Endodermal cell (in vitro differentiated cells): ENCODE measurements at regions not wholly inside any gene's neighbourhood (a gene's known extent, or its start where the extent isn't known, plus 50 kb on each side); places are given as distances from the start of the nearest gene placed in this dataset.

Source experiments
- DNase-seq: peaks from one replicate; pipeline ENCODE4 v3.0.0-alpha.2; 2017
- H3K27ac ChIP-seq: 2 replicates; pipeline ENCODE4 v1.5.1; 2013; ENCODE audit warnings: mild to moderate bottlenecking, low read depth, low read length, moderate library complexity
- H3K27me3 ChIP-seq: 2 replicates; pipeline ENCODE4 v1.6.1; 2013; ENCODE audit warnings: mild to moderate bottlenecking, low read length, moderate library complexity; ENCODE audit not compliant: insufficient read depth, control insufficient read depth, poor library complexity, severe bottlenecking
- H3K36me3 ChIP-seq: 2 replicates; pipeline ENCODE4 v1.7.0; 2013; ENCODE audit warnings: mild to moderate bottlenecking, low read length, moderate library complexity; ENCODE audit not compliant: control insufficient read depth, insufficient read depth
- H3K4me1 ChIP-seq: one replicate; pipeline ENCODE4 v1.7.0; 2013; ENCODE audit warnings: low read length; ENCODE audit not compliant: control insufficient read depth, insufficient read depth
- H3K4me3 ChIP-seq: 2 replicates; pipeline ENCODE4 v1.5.1; 2013; ENCODE audit warnings: mild to moderate bottlenecking, low read length, moderate library complexity
- H3K9ac ChIP-seq: 2 replicates; pipeline ENCODE4 v1.6.1; 2013; ENCODE audit warnings: mild to moderate bottlenecking, low read length, moderate library complexity; ENCODE audit not compliant: poor library complexity, severe bottlenecking; ENCODE audit errors: extremely low read depth
- H3K9me3 ChIP-seq: 2 replicates; pipeline ENCODE4 v1.6.1; 2013; ENCODE audit warnings: mild to moderate bottlenecking, low read length, moderate library complexity; ENCODE audit not compliant: control insufficient read depth
- H3K27ac Mint-ChIP-seq: 2 replicates; pipeline ENCODE4 v1.8.0; 2020; ENCODE audit warnings: mixed read lengths
- H3K27me3 Mint-ChIP-seq: 2 replicates; pipeline ENCODE4 v1.8.0; 2021; ENCODE audit warnings: mild to moderate bottlenecking, mixed read lengths; ENCODE audit not compliant: insufficient read depth
- H3K36me3 Mint-ChIP-seq: 2 replicates; pipeline ENCODE4 v1.8.0; 2020; ENCODE audit warnings: low read depth, mixed read lengths
- H3K4me1 Mint-ChIP-seq: 2 replicates; pipeline ENCODE4 v1.8.0; 2020; ENCODE audit warnings: mixed read lengths
- H3K4me3 Mint-ChIP-seq: 2 replicates; pipeline ENCODE4 v1.8.0; 2020; ENCODE audit warnings: mild to moderate bottlenecking, moderate library complexity, mixed read lengths
- H3K9me3 Mint-ChIP-seq: 2 replicates; pipeline ENCODE4 v1.8.0; 2020; ENCODE audit warnings: mild to moderate bottlenecking, mixed read lengths
- WGBS, 2 experiments: methylation state at CpG; one replicate each; pipeline versions ENCODE4 v1.1.5 to v1.1.7; 2013; ENCODE audit warnings: missing lambda C conversion rate in 2 of 2, mixed read lengths in 1 of 2; ENCODE audit not compliant: insufficient coverage in 1 of 2, insufficient read length in 1 of 2; 5-methylcytosine and 5-hydroxymethylcytosine counted together
- TF ChIP-seq, protein P1 (sequence below): fragments of 200-600 bp; sonication (generic); conservative IDR thresholded peaks from 2 replicates; pipeline ENCODE4 v1.5.0; 2021; ENCODE audit warnings: antibody characterized with exemption, mild to moderate bottlenecking

DNA sequence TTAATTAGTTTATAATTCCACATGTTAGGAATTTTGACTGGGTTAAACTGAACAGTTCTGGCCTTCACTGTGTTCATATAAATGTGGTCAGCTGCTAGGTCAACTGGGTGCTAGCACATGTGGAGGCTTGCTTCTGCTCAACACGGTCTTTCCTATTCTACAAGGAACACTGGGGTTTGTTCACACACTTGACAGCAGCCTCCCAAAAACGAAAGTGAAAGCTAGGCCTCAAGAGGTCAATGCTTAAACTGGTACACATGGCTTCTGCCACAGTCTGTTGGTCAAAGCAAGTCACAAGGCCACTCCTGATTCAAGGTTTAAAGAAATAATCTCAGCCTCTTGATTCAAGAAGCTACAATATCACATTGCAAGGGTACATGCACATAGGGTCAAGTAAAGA is 126.5 kb downstream of the QDPR start:
- Histone ChIP-seq H3K9ac (no peak overlapping the region), H3K36me3 (no peaks in the 10 kb centered on the region), H3K27ac (no peak overlapping the region), H3K4me1 (no peaks in the 10 kb centered on the region), H3K9me3 (no peaks in the 10 kb centered on the region), H3K4me3 (no peak overlapping the region), H3K27me3 (no peaks in the 10 kb centered on the region)
- H3K27ac Mint-ChIP-seq: no peak overlapping the region
- no peaks in the 10 kb centered on the region for H3K4me1 Mint-ChIP-seq
- TF ChIP-seq, protein P1, sequence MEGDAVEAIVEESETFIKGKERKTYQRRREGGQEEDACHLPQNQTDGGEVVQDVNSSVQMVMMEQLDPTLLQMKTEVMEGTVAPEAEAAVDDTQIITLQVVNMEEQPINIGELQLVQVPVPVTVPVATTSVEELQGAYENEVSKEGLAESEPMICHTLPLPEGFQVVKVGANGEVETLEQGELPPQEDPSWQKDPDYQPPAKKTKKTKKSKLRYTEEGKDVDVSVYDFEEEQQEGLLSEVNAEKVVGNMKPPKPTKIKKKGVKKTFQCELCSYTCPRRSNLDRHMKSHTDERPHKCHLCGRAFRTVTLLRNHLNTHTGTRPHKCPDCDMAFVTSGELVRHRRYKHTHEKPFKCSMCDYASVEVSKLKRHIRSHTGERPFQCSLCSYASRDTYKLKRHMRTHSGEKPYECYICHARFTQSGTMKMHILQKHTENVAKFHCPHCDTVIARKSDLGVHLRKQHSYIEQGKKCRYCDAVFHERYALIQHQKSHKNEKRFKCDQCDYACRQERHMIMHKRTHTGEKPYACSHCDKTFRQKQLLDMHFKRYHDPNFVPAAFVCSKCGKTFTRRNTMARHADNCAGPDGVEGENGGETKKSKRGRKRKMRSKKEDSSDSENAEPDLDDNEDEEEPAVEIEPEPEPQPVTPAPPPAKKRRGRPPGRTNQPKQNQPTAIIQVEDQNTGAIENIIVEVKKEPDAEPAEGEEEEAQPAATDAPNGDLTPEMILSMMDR: no peak
- no peaks in the 10 kb centered on the region for H3K27me3 Mint-ChIP-seq
- no peaks in the 10 kb centered on the region for H3K9me3 Mint-ChIP-seq
- H3K36me3 Mint-ChIP-seq: no peaks in the 10 kb centered on the region
- no peak overlapping the region for H3K4me3 Mint-ChIP-seq
- no peak for DNase-seq
- WGBS, 2 experiments: 84 to 100% methylated on average over 2 of the region's 2 CpGs

DNA sequence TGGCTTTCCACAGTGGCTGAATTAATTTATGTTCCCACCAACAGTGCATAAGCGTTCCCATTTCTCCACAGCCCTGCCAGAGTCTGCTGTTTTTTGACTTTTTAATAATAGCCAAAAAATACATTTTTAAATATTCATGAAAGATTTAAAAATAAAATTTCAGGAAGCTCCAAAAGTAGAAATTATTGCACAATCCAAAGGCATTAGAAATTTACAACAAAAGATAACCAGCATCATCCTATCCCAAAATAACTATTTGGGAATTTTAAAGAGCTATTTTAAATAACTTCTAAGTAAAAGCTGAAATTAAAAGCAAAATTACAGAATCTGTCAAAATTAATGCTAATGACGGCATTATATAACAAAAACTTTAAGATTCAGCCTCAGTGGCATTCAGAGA is 131.5 kb downstream of the QDPR start:
- H3K4me1 Mint-ChIP-seq: no peaks in the 10 kb centered on the region
- no peaks in the 10 kb centered on the region for H3K36me3 ChIP-seq
- no peaks in the 10 kb centered on the region for H3K9me3 ChIP-seq
- no peak for DNase-seq
- no peaks in the 10 kb centered on the region for H3K36me3 Mint-ChIP-seq
- H3K9me3 Mint-ChIP-seq: no peaks in the 10 kb centered on the region
- WGBS, 2 experiments: 96% methylated on average over 2 of the region's 2 CpGs; no CpG with 5 or more reads in 1 of the 2 experiments
- no peaks in the 10 kb centered on the region for H3K27me3 ChIP-seq
- no peak overlapping the region for H3K9ac ChIP-seq
- no peak overlapping the region for H3K4me3 ChIP-seq
- H3K27me3 Mint-ChIP-seq: no peaks in the 10 kb centered on the region
- no peak overlapping the region for H3K27ac Mint-ChIP-seq
- no peaks in the 10 kb centered on the region for H3K4me1 ChIP-seq
- TF ChIP-seq, protein P1: no peak
- H3K27ac ChIP-seq: no peak overlapping the region
- no peak overlapping the region for H3K4me3 Mint-ChIP-seq

DNA sequence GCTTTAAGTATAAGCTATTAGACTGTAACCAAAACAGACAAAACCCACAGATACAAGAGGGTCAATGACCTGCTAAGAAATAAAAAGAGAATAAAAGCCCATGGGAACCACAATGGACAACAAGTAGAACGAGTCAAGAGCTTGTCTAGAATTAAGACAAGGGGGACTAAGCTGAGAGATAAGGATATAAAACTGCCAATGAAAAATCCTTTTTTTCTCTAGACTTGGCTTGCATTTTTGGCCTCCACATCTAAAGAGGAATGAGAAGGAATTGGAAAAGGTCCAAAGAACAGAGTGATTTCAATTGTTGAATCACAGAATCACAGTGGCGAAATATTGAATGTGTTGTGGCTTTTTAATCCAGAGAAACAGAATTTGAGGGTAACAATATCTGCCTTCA is 135.7 kb downstream of the QDPR start:
- H3K4me1 ChIP-seq: no peaks in the 10 kb centered on the region
- Mint-ChIP-seq H3K36me3 (no peaks in the 10 kb centered on the region), H3K4me3 (no peak overlapping the region), H3K27me3 (no peaks in the 10 kb centered on the region), H3K4me1 (no peaks in the 10 kb centered on the region), H3K9me3 (no peaks in the 10 kb centered on the region), H3K27ac (no peak overlapping the region)
- H3K4me3 ChIP-seq: no peak overlapping the region
- no peak overlapping the region for H3K27ac ChIP-seq
- no peak overlapping the region for H3K9ac ChIP-seq
- WGBS, 2 experiments: 83 to 89% methylated on average over 2 of the region's 2 CpGs
- TF ChIP-seq, protein P1: no peak
- DNase-seq: no peak
- no peaks in the 10 kb centered on the region for H3K9me3 ChIP-seq
- no peaks in the 10 kb centered on the region for H3K36me3 ChIP-seq
- H3K27me3 ChIP-seq: no peaks in the 10 kb centered on the region
